SIG-M5 treated with dmso at 0.1 percent for 504 hours (cell line): ENCODE measurements at regions not wholly inside any gene's neighbourhood (a gene's known extent, or its start where the extent isn't known, plus 50 kb on each side); places are given as distances from the start of the nearest gene placed in this dataset.

ENCODE experiments used
- DNase-seq: peaks from one replicate; lab custom pipeline; 2025; ENCODE audit not compliant: unreplicated experiment; lab: John Stamatoyannopoulos, UW

DNA sequence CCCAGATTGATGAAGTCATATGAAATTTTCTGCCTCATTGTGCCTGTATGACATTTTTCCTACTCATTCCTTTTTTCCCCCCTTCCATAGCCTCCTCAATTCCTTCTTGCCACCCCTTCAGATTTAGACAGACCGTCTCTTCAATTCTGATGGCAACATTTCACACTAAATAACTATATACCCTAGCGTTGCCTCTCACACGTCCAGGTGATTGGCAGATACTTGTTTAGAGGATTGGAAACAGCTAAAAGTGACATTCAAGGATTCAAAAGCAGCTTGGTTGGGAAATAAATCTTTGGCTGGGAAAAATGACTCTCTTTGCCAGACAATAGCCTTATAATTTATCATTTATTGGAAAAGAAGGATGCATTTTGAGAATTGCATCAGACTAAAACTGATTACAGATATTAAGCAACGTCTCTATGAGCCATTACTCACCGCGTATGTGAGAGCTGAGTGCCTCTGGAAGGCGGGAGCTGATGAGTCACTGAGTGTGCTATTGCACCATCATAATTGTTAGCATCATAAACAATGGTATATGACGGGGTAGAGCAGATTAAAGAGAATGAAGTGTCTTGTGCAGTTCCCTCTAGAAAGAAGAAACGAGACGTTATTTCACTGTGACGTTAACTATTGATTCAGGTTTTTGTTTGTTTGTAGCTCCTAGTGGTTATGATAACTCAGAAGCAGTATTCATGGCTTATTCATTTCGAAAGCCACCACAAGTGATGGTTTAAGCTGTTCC, 61.1 kb upstream of the FAM216B start:
- DNase-seq: peak; percentile 94

- DNase-seq: no peak
These were observed 60.5 kb upstream of the FAM216B start for GRCh38 chr13:42720858-42721219.

DNA sequence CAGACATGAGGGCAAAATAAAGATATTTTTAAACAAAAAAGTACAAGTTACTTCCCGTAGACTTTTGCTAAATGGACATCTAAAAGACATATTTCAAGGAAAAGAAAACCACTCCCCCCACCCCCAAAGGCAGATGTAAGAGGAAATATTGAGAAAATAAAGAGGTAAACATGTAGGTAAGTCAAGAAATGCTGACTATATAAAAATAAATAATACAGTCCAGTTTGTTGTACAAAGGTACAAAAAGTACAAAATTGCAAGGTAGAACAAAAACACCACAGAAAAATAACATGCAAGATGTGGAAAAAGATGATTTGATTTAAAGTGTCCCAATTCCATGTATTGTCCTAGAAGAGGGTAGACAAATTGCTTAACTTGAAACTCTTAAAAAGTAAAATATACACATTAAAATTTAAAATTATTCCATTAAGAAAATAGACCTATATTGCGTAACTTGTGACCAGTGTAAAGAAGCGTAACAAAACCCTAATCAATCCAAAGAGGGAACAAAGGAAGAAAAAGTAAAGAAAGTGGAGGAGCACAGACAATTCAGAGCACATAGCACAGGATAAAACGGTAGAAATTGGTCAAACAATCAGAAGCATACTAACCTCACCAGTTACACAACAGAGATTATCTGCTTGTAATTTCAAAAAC, 58.4 kb upstream of the FAM216B start:
- DNase-seq: no peak

- DNase-seq: peak; percentile 35
These were observed 52.7 kb upstream of the FAM216B start for GRCh38 chr13:42728507-42729180.

DNA sequence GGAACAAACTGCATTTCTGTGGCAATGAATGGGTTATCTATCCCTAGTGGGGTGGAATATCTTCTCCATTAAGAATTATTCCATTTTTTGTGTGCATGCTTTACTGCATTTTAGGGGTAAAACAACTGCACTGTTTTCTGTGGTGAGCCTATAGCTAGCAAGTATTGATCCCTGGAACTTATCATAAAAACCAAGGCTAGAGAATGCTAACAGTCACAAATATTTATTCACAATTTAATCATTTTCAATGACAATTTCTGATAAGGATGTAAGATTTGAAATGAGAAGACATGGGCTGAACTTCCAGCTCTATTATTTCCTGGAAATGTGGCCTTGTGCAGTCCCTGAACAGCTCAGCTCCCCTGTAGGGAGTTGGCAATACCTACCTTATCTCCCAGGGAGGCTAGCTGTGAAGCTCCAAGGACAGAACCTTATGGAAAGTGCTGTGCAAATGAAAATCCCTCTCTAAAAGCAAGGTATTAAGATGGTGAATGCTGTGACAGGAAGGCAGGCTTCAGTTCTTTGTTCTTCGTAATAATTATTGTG, 51.5 kb upstream of the FAM216B start:
- DNase-seq: no peak
